Neuronal stem cell (in vitro differentiated cells): ENCODE measurements at regions not wholly inside any gene's neighbourhood (a gene's known extent, or its start where the extent isn't known, plus 50 kb on each side); places are given as distances from the start of the nearest gene placed in this dataset.

Experiments
- DNase-seq: peaks from one replicate; pipeline ENCODE4 v3.0.0-alpha.2; 2013; ENCODE audit warnings: low spot score
- H2AFZ ChIP-seq: one replicate; pipeline ENCODE4 v1.6.1; 2013; ENCODE audit warnings: mild to moderate bottlenecking, low read length, inconsistent platforms
- H2AK5ac ChIP-seq: 2 replicates; pipeline ENCODE4 v1.6.1; 2013; ENCODE audit warnings: low read depth, mild to moderate bottlenecking, inconsistent platforms, low read length, moderate library complexity, mixed read lengths
- H2BK120ac ChIP-seq: 2 replicates; pipeline ENCODE4 v1.6.1; 2013; ENCODE audit warnings: low read depth, mild to moderate bottlenecking, inconsistent platforms, low read length, moderate library complexity, mixed read lengths
- H2BK12ac ChIP-seq: one replicate; pipeline ENCODE4 v1.6.1; 2013; ENCODE audit warnings: low read length, inconsistent platforms
- H2BK15ac ChIP-seq: 2 replicates; pipeline ENCODE4 v1.6.1; 2013; ENCODE audit warnings: mild to moderate bottlenecking, low read length, inconsistent platforms, mixed read lengths
- H2BK5ac ChIP-seq: one replicate; pipeline ENCODE4 v1.6.1; 2013; ENCODE audit warnings: inconsistent platforms, mild to moderate bottlenecking, low read length, moderate library complexity
- H3K14ac ChIP-seq: one replicate; pipeline ENCODE4 v1.6.1; 2013; ENCODE audit warnings: low read length, inconsistent platforms
- H3K18ac ChIP-seq: 2 replicates; pipeline ENCODE4 v1.6.1; 2013; ENCODE audit warnings: low read length, inconsistent platforms
- H3K23ac ChIP-seq: 2 replicates; pipeline ENCODE4 v1.6.1; 2013; ENCODE audit warnings: low read depth, mild to moderate bottlenecking, mixed read lengths, low read length, inconsistent platforms; ENCODE audit not compliant: poor library complexity
- H3K27ac ChIP-seq: replicated peaks from 3 replicates; pipeline ENCODE4 v1.5.1; 2013; ENCODE audit warnings: low read length, inconsistent platforms
- H3K27me3 ChIP-seq, 3 experiments: 2 replicates each; pipeline ENCODE4 v1.6.1; 2013; ENCODE audit warnings: low read length in 3 of 3, mild to moderate bottlenecking in 2 of 3, inconsistent platforms in 1 of 3, low read depth in 1 of 3, mixed read lengths in 1 of 3, moderate library complexity in 1 of 3; ENCODE audit not compliant: control insufficient read depth in 3 of 3, insufficient read depth in 3 of 3
- H3K36me3 ChIP-seq, 2 donors: replicated peaks in 1 of 2; 2 replicates each; pipeline ENCODE4 v1.6.1; 2013; ENCODE audit warnings: low read length in 2 of 2; ENCODE audit not compliant: control insufficient read depth in 2 of 2, insufficient read depth in 2 of 2
- H3K4ac ChIP-seq: 2 replicates; pipeline ENCODE4 v1.6.1; 2013; ENCODE audit warnings: inconsistent platforms, mild to moderate bottlenecking, low read length, moderate library complexity
- H3K4me1 ChIP-seq, 2 donors: 1 replicate in 1 of 2; 2 replicates in 1 of 2; pipeline ENCODE4 v1.6.1; 2013; ENCODE audit warnings: low read length in 2 of 2, low read depth in 1 of 2; ENCODE audit not compliant: control insufficient read depth in 2 of 2, insufficient read depth in 1 of 2
- H3K4me2 ChIP-seq: one replicate; pipeline ENCODE4 v1.6.1; 2013; ENCODE audit warnings: mild to moderate bottlenecking, low read length, inconsistent platforms; ENCODE audit not compliant: insufficient read depth, poor library complexity, severe bottlenecking
- H3K4me3 ChIP-seq, 2 donors: 2 replicates each; pipeline ENCODE4 v1.5.1; 2013; ENCODE audit warnings: low read length in 2 of 2, mild to moderate bottlenecking in 2 of 2, inconsistent platforms in 1 of 2, moderate library complexity in 1 of 2
- H3K79me1 ChIP-seq: one replicate; pipeline ENCODE4 v1.6.1; 2013; ENCODE audit warnings: low read depth, mild to moderate bottlenecking, inconsistent platforms, low read length, moderate library complexity
- H3K9ac ChIP-seq: one replicate; pipeline ENCODE4 v1.6.1; 2013; ENCODE audit warnings: mild to moderate bottlenecking, low read depth, low read length, inconsistent platforms; ENCODE audit not compliant: poor library complexity
- H3K9me3 ChIP-seq, 2 donors: replicated peaks in 1 of 2; 2 replicates each; pipeline versions ENCODE3 to v1.6.1; 2013; ENCODE audit warnings: low read length in 2 of 2, mild to moderate bottlenecking in 2 of 2, inconsistent platforms in 1 of 2, low read depth in 1 of 2, mixed read lengths in 1 of 2, moderate library complexity in 1 of 2; ENCODE audit not compliant: control insufficient read depth in 2 of 2, insufficient read depth in 1 of 2
- H4K8ac ChIP-seq: one replicate; pipeline ENCODE4 v1.6.1; 2013; ENCODE audit warnings: low read depth, mild to moderate bottlenecking, inconsistent platforms, low read length, moderate library complexity
- H4K91ac ChIP-seq: one replicate; pipeline ENCODE4 v1.6.1; 2013; ENCODE audit warnings: low read length, low read depth, mild to moderate bottlenecking, inconsistent platforms; ENCODE audit not compliant: poor library complexity
- WGBS, 2 donors: extraction: QIAGEN DNeasy Blood & Tissue Kit; methylation state at CpG; one replicate each; pipeline ENCODE4 v1.1.7; 2013; ENCODE audit warnings: missing lambda C conversion rate in 2 of 2, mixed read lengths in 1 of 2; ENCODE audit not compliant: insufficient read length in 2 of 2, insufficient replicate concordance in 1 of 2; ENCODE audit errors: extremely low coverage in 2 of 2; 5-methylcytosine and 5-hydroxymethylcytosine counted together

DNA sequence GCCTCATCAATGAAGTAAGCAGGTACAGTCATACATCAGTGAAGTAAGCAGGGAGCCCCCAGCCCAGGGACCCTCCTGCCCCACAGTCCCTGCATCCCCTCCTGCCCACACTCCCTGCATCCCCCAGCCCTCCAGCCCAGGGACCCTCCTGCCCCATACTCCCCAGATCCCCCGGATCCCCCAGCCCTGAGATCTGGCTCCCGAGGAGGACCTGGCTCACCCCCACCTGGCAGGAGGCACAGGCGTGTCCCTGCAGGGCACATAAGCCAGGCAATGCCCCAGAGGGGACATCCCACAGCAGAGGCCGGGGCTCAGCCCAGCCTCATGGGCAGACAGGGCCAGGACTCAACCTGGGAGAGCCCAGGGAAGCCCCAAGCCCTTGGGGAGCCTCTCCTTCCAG is 53.6 kb upstream of the TPM4 start:
- H3K14ac ChIP-seq: no peak overlapping the region
- H2BK15ac ChIP-seq: no peak overlapping the region
- no peak overlapping the region for H4K91ac ChIP-seq
- H3K4ac ChIP-seq: no peak overlapping the region
- H2BK120ac ChIP-seq: no peak overlapping the region
- peak overlapping the region; percentile 31 for H3K23ac ChIP-seq
- no peak overlapping the region for H2BK12ac ChIP-seq
- peaks cover 0 to 46% (median 0%) of the 10 kb centered on the region in 3 experiments for H3K27me3 ChIP-seq
- H3K79me1 ChIP-seq: no peaks in the 10 kb centered on the region
- no peak overlapping the region for H2AFZ ChIP-seq
- H3K4me1 ChIP-seq: no peaks in the 10 kb centered on the region
- H3K18ac ChIP-seq: no peak overlapping the region
- no CpG with 5 or more reads among the region's 4 CpGs for WGBS, 2 donors
- no peak overlapping the region for H2BK5ac ChIP-seq
- no peak overlapping the region for H3K9ac ChIP-seq
- H3K9me3 ChIP-seq: peaks cover 0 to 7% of the 10 kb centered on the region in 2 donors
- no peaks in the 10 kb centered on the region for H3K36me3 ChIP-seq
- H3K27ac ChIP-seq: no peak overlapping the region
- H3K4me3 ChIP-seq: no peak overlapping the region
- H3K4me2 ChIP-seq: no peak overlapping the region
- no peak overlapping the region for H2AK5ac ChIP-seq
- DNase-seq: no peak
- H4K8ac ChIP-seq: no peak overlapping the region

DNA sequence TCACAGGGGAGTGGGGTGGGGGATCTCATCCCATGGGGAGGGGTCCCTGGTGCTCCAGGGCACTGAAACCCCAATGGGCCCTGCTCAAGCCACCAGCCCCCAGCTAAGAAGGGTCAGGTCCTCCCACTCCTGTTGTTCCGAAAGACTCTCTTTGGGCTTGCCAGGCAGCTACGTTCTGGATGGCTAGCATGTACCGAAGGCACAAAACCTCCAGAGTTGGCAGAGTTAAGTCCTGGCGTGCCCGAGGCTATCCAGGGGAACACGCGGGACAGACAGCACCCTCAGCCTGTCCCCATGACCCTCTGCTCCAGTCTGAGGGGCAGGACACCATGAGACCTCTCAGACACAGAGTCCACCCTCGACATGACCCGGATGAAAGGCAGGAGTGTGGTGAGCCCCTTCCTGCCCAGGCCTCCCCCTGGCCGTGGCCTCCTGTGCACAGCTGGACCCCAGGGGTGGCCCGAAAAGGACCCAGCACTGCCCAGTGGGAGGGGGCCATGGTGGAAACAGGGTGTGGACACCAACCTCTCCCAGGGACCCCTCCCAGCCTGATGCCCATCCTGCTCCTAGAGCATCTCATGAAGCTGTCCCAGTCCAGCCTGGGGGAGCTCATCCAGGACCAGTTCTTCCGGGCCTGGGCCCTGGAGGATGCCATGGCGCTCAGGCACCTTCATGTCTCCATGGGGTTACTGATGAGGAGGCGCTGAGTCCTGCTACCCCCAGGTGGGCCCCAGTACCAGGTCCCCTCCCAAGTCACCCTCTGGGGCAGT is 53.0 kb upstream of the TPM4 start:
- Histone ChIP-seq H3K79me1 (no peaks in the 10 kb centered on the region), H4K8ac (no peak overlapping the region), H3K9ac (peak overlapping the region; percentile 63), H3K9me3 (peaks cover 0 to 7% of the 10 kb centered on the region in 2 donors), H3K27me3 (peaks cover 0 to 48% (median 0%) of the 10 kb centered on the region in 3 experiments), H2BK12ac (no peak overlapping the region), H3K14ac (no peak overlapping the region), H3K27ac (no peak overlapping the region), H2BK5ac (no peak overlapping the region), H3K4me1 (no peaks in the 10 kb centered on the region), H3K4me2 (no peak overlapping the region), H2BK120ac (no peak overlapping the region), H2AK5ac (no peak overlapping the region), H3K18ac (no peak overlapping the region), H3K23ac (peak overlapping the region; percentile 20), H4K91ac (no peak overlapping the region), H3K4ac (no peak overlapping the region), H3K36me3 (no peaks in the 10 kb centered on the region), H2AFZ (no peak overlapping the region), H3K4me3 (no peak overlapping the region), H2BK15ac (no peak overlapping the region)
- WGBS, 2 donors: no CpG with 5 or more reads among the region's 14 CpGs
- no peak for DNase-seq

DNA sequence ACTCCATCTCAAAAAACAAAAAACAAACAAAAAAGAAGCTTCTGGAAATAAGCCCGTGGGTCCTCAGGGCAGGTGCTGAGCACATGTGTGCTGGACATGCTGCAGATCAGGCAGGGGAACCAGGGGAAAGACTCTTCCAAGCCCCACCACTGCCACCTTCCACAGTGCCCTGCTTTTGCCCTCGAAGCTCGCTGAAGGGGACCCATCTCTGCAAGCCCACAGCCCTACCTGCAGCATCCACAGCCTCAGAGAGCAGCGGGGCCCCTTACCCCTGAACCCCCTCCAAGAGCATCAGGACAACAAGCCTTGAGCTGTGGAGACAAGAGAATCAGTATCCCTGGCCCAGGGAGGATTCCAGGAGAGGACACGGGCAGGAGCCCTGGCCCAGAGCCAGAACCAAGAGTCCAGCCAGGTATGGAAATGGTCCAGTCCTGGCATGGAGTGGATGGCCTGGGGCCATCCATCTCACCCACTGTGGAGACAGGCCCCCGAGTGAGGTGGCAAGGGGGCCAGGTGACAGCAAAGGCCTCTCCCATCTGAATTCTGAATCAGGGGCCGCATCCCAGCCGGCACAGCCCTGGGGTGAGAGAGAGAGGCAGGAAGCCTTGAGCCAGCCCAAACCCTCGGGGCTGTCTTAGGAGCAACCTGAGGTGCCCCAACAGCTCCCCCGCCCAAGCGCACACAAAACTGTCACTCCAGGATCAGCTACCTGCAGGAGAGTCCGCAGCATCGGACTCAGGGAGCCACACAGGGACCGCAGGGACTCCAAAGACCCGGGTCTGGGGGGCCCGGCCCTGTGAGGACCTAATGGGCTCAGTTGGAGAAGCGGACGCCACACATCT is 51.8 kb upstream of the TPM4 start:
- no peaks in the 10 kb centered on the region for H3K79me1 ChIP-seq
- no peak overlapping the region for H2BK15ac ChIP-seq
- H2AFZ ChIP-seq: no peak overlapping the region
- no peak overlapping the region for H4K8ac ChIP-seq
- H3K14ac ChIP-seq: no peak overlapping the region
- H3K9me3 ChIP-seq: peaks cover 0 to 4% of the 10 kb centered on the region in 2 donors
- no CpG with 5 or more reads among the region's 18 CpGs for WGBS, 2 donors
- no peak overlapping the region for H2AK5ac ChIP-seq
- no peak overlapping the region for H3K23ac ChIP-seq
- no peak for DNase-seq
- H4K91ac ChIP-seq: no peak overlapping the region
- no peak overlapping the region for H3K4ac ChIP-seq
- no peak overlapping the region for H3K4me2 ChIP-seq
- no peaks in the 10 kb centered on the region for H3K4me1 ChIP-seq
- H2BK12ac ChIP-seq: no peak overlapping the region
- no peak overlapping the region for H3K27ac ChIP-seq
- H2BK5ac ChIP-seq: no peak overlapping the region
- no peak overlapping the region for H3K4me3 ChIP-seq
- peaks cover 0 to 52% (median 0%) of the 10 kb centered on the region in 3 experiments for H3K27me3 ChIP-seq
- no peak overlapping the region for H3K18ac ChIP-seq
- H3K36me3 ChIP-seq: no peaks in the 10 kb centered on the region
- no peak overlapping the region for H3K9ac ChIP-seq
- no peak overlapping the region for H2BK120ac ChIP-seq
